Esophagus muscularis mucosa (tissue), 4 donors: ENCODE measurements at regions not wholly inside any gene's neighbourhood (a gene's known extent, or its start where the extent isn't known, plus 50 kb on each side); places are given as distances from the start of the nearest gene placed in this dataset.
"Not testable (repeated sequence)": the region's sequence is repeated elsewhere in the genome, so short reads cannot be mapped to it uniquely, and the experiment has no call there.

Source experiments
- CTCF ChIP-seq, 3 experiments: fragments of 200-600 bp in 2 of 3; fragments of 450-650 bp in 1 of 3; sonication (generic) in 2 of 3; IDR thresholded peaks; one replicate each; pipeline ENCODE4 v1.5.1; 2017 to 2019; ENCODE audit warnings: antibody characterized with exemption in 3 of 3, mild to moderate bottlenecking in 2 of 3, moderate library complexity in 1 of 3
- EP300 ChIP-seq: sonication (generic); formaldehyde crosslinking; IDR thresholded peaks from one replicate; pipeline ENCODE4 v1.6.1; 2017; ENCODE audit warnings: antibody characterized with exemption
- POLR2A ChIP-seq: fragments of 450-650 bp; IDR thresholded peaks from one replicate; pipeline ENCODE4 v1.6.1; 2017; ENCODE audit warnings: antibody characterized with exemption, moderate library complexity, mild to moderate bottlenecking, low read depth

GRCh38 chr14:105644053-105644435 lies 117.7 kb downstream of the TMEM121 start:
- not testable (repeated sequence) for TF ChIP-seq CTCF (IDR thresholded peaks at IDR 0.05); POLR2A; EP300
